ENCODE measurements at regions not wholly inside any gene's neighbourhood (a gene's known extent, or its start where the extent isn't known, plus 50 kb on each side); places are given as distances from the start of the nearest gene placed in this dataset.

GRCh38 chr3:13162549-13163320 lies 89.5 kb upstream of the IQSEC1 start:
- H3K9me3 ChIP-seq, result no peaks in the 10 kb centered on the region
- intact Hi-C loops (cut with DNase I), result no loop called here
- H3K36me3 ChIP-seq, result no peaks in the 10 kb centered on the region
- 79% methylated on average over 9 of the region's 9 CpGs for WGBS
- H3K4me3 ChIP-seq, result no peak overlapping the region
- DNase-seq (ENCODE audit: extremely low spot score), result no peak
- H3K27me3 ChIP-seq, result peaks cover 0 to 19% (median 0%) of the 10 kb centered on the region in 4 donors
- TF ChIP-seq POLR2A (IDR thresholded peaks at IDR 0.05; ENCODE audit: low read depth), result no peak
- no peak for TF ChIP-seq CTCF (IDR thresholded peaks at IDR 0.05)
- TF ChIP-seq POLR2AphosphoS5 (IDR thresholded peaks at IDR 0.05), result no peak
- no peak for TF ChIP-seq EP300 (IDR thresholded peaks at IDR 0.05)
- no peaks in the 10 kb centered on the region for H3K4me1 ChIP-seq
- no peak overlapping the region for H3K27ac ChIP-seq (replicated peaks in 1 of 4)

- WGBS, result 82% methylated on average over 14 of the region's 18 CpGs
- peaks cover 0 to 2% (median 0%) of the 10 kb centered on the region in 4 donors for H3K9me3 ChIP-seq
- H3K4me1 ChIP-seq, result no peaks in the 10 kb centered on the region
- H3K36me3 ChIP-seq, result no peaks in the 10 kb centered on the region
- H3K4me3 ChIP-seq, result no peak overlapping the region
- no peak overlapping the region for H3K27ac ChIP-seq (replicated peaks in 1 of 4)
- peaks cover 0 to 14% (median 0%) of the 10 kb centered on the region in 4 donors for H3K27me3 ChIP-seq
- TF ChIP-seq EP300 (IDR thresholded peaks at IDR 0.05) (no peak), CTCF (IDR thresholded peaks at IDR 0.05) (no peak), POLR2A (IDR thresholded peaks at IDR 0.05; ENCODE audit: low read depth) (no peak), POLR2AphosphoS5 (IDR thresholded peaks at IDR 0.05) (no peak)
- DNase-seq (ENCODE audit: extremely low spot score), result no peak
- intact Hi-C loops (cut with DNase I), result no loop called here
These were observed 88.7 kb upstream of the IQSEC1 start for GRCh38 chr3:13161771-13162535.

- Histone ChIP-seq H3K27me3 (peaks cover 0 to 14% (median 0%) of the 10 kb centered on the region in 4 donors), H3K4me3 (no peak overlapping the region), H3K36me3 (no peaks in the 10 kb centered on the region), H3K27ac (replicated peaks in 1 of 4) (no peak overlapping the region), H3K4me1 (no peaks in the 10 kb centered on the region), H3K9me3 (peaks cover 0 to 10% (median 5%) of the 10 kb centered on the region in 4 donors)
- no peak for DNase-seq (ENCODE audit: extremely low spot score)
- intact Hi-C loops (cut with DNase I), result no loop called here
- WGBS, result 80% methylated on average over 17 of the region's 21 CpGs
- TF ChIP-seq POLR2A (IDR thresholded peaks at IDR 0.05; ENCODE audit: low read depth), result no peak
- TF ChIP-seq CTCF (IDR thresholded peaks at IDR 0.05), result no peak
- TF ChIP-seq EP300 (IDR thresholded peaks at IDR 0.05), result no peak
- TF ChIP-seq POLR2AphosphoS5 (IDR thresholded peaks at IDR 0.05), result no peak
These were observed 88.0 kb upstream of the IQSEC1 start for GRCh38 chr3:13161021-13161759.

GRCh38 chr3:13160619-13161018 lies 87.4 kb upstream of the IQSEC1 start:
- Histone ChIP-seq H3K27ac (replicated peaks in 1 of 4) (no peak overlapping the region), H3K27me3 (peaks cover 0 to 14% (median 0%) of the 10 kb centered on the region in 4 donors), H3K36me3 (no peaks in the 10 kb centered on the region), H3K9me3 (peaks cover 0 to 15% (median 11%) of the 10 kb centered on the region in 4 donors), H3K4me1 (no peaks in the 10 kb centered on the region), H3K4me3 (no peak overlapping the region)
- no peak for TF ChIP-seq EP300 (IDR thresholded peaks at IDR 0.05)
- 0% methylated on average over 1 of the region's 1 CpG for WGBS
- no peak for DNase-seq (ENCODE audit: extremely low spot score)
- intact Hi-C loops (cut with DNase I), result no loop called here

GRCh38 chr3:13159890-13160289 lies 86.7 kb upstream of the IQSEC1 start:
- TF ChIP-seq POLR2A (IDR thresholded peaks at IDR 0.05; ENCODE audit: low read depth) (no peak), EP300 (IDR thresholded peaks at IDR 0.05) (no peak), POLR2AphosphoS5 (IDR thresholded peaks at IDR 0.05) (no peak), CTCF (IDR thresholded peaks at IDR 0.05) (no peak)
- DNase-seq (ENCODE audit: extremely low spot score), result no peak
- WGBS, result 65% methylated on average over 4 of the region's 4 CpGs
- no peaks in the 10 kb centered on the region for H3K4me1 ChIP-seq
- H3K4me3 ChIP-seq, result no peak overlapping the region
- peaks cover 0 to 22% (median 15%) of the 10 kb centered on the region in 4 donors for H3K9me3 ChIP-seq
- H3K36me3 ChIP-seq, result no peaks in the 10 kb centered on the region
- peaks cover 0 to 14% (median 0%) of the 10 kb centered on the region in 4 donors for H3K27me3 ChIP-seq
- intact Hi-C loops (cut with DNase I), result no loop called here
- no peak overlapping the region for H3K27ac ChIP-seq (replicated peaks in 1 of 4)
